ENCODE measurements at regions not wholly inside any gene's neighbourhood (a gene's known extent, or its start where the extent isn't known, plus 50 kb on each side); places are given as distances from the start of the nearest gene placed in this dataset.
A peak's percentile ranks its signal among the peaks of the same experiment; 100 is the strongest.

DNA sequence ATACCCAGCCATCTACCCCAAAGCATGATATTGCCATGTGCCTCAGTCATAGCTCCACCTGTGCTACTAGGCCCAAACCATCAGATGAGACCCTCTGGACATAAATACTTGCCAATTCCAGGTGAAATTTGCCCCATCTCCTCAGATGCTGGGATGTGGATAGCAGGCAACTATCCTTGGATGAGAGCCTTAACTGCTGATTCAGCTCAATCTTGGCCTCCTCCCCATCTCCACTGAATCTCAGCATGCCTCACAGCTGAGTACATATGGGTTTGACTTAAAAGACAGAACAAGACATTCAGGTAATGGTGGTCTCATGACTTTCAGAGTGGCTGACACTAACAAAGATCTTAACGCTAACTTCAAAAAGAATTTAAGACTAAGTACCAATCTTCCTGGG is 50.8 kb upstream of the KLHL13 start:
- no peak for DNase-seq

DNA sequence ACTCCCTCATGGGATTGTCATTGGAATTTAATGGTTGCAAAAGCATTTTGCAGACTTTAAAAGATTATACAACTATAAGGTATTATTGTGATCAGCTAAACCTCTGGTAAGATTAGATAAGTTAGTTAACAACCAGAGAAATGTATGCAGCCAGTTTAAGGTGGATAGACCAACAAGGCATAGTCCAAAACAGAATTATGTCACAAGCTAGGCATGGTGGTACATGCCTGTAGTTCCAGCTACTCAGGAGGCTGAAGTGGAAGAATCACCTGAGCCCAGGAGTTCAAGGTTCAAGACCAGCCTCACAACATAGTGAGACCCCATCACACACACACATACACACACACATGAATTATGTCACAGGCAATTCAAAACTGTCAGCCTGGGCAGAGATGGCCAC is 54.7 kb upstream of the KLHL13 start:
- DNase-seq, result no peak

DNA sequence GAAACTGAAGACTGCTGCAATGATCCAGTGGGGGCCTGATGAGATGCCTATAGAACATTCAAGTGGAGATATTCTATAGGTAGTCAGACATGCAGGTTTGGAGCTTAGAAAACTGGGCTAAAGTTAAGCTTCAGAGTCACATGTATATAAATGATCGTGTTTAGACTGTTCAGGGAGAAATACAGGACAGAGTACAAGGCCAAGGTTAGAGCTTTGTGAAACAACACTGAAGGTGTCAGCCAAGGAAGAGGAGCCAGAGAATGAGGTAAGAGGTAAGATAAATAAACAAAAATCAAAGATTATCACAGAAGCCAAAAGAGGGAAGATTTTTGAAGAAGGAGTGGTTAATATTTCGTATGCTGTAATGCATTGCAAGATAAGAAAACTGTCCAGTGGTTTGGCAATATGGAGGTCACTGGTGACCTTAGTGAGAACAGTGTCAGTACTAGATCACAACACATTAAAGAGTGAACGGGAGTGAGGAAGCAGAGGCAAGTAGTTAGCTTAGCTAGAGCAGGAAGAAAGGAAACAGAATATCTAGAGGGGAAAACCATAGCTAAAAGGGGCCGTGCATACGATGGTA is 58.0 kb upstream of the KLHL13 start:
- DNase-seq, result no peak

DNA sequence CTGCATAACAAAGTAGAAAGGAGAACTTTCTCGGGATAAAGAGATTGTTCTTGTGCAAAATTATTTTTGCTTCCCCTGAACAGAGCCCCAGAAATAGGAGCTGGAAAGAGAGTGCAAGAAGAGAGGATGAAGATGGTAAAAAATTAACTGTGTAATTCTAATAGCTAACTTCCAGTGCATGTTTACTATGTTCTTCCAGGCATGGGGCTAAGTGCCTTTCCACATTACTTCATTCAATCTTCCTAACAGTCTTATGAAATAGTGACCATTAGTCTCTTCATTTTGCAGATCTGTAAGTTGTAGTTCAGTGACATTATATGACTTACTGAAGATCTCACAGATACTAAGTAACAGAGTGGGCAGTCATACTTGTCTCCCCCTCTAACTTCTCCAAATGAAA is 61.1 kb upstream of the KLHL13 start:
- DNase-seq, result no peak

DNA sequence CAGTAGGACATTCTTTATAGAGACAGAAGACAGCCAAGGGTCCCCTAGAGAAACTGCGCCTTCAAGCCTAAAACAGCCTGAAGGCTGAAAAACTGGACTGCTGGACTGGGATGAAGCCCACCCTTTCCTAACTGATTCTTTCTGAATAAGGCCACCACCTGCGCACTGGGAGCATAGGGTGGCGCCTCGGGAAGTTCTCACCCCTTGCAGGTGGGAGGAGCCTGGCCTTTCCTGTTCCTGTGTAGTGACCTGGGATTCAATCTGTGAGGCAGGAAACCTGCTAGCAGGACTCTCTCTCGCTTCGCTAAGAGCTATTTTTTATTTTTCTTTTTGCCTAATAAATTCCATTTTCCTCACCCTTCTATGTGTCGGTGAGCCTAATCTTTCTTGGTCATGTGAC is 61.8 kb upstream of the KLHL13 start:
- no peak for DNase-seq

DNA sequence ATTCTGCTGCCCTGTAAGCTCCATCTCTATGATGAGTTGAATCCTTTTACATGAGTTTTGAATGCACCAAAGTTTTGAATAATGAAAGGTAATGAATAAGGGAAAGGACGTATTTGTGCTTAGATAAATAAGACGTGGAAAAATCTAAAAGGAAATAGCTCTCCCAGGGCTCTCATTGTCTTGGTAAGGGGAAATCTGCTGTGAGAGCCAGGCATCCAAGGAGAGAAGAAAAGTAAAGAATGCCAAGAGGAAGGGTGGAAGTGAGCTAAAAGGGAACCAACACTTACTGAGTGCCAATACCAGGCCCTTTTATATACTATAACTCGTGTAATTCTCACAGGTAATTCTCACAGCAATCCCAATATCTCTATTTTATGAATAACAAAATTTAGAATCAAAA is 62.6 kb upstream of the KLHL13 start:
- DNase-seq, result no peak

DNA sequence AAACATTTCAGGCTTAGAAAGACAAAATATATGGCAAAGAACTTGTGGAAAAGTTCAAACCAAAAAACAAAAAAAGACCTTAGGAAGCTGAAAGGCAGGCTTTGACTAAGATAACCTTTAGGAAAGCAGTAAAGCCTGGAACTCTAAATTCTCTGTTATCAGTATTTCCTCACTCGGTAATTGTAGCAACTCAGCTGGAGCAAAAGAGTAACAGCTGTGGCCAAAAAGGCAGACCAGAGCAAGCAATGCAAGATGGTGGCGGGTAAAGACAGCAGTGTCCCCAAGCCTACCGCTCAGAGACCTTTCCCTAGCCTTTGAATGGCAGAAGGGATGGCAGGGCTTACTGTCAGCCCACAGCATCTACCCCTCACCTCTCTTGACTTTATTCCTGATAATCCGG is 63.1 kb upstream of the KLHL13 start:
- DNase-seq, result no peak

DNA sequence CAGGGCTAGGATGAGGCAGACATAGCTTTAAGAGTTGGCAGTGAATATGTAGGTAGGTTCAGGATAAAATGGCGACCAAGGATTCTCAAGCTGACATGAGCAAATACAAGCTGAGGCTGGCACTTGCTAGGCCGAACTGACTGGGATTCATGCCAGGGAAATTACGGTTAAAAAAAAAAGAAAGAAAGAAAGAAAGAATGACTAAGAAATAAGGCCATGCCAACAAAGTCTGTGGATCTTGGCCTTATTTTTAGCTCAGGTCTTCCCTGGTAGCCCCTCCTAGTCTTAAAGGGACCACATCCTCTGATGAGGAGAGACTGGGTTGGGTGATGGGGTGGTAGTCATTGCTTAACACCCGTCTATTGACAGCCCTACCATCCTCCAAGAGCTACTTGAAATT is 64.4 kb upstream of the KLHL13 start:
- DNase-seq, result no peak

DNA sequence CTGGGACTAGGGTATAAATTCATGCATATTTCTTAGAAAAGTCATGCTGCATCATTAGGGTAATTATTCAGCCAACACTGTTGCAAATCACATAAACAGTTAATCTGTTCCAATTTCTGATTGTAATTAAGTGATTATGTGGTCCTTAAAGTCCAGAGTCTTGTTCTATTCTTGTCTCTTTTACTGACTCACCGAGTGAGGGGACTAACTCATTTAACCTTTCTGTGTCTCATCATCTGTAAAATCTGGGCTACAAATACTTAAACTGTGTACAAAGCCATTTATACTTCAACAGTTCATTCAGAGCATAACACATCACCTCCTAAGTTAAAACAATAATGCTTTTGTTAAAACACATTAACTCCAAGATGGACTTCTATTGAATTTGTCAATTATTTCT is 65.4 kb upstream of the KLHL13 start:
- DNase-seq, result no peak

DNA sequence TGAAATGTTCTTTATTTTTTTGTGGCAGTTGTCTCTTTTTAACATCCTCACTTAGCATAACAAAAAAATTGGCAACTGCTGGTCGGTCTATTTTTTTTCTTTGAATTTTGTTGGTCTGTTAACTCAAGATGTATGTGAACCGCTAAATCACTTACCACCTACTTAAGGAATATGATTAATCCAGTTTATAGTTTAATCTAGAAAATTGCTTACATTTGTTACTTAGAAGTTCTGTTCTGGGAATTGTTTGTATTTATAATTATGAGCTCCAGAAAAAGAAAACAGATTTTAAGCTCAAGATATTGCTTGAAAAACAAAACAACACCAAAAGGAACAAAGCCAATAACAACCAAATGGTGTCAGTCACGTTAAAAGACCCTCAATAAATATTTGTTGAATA is 66.1 kb upstream of the KLHL13 start:
- no peak for DNase-seq

DNA sequence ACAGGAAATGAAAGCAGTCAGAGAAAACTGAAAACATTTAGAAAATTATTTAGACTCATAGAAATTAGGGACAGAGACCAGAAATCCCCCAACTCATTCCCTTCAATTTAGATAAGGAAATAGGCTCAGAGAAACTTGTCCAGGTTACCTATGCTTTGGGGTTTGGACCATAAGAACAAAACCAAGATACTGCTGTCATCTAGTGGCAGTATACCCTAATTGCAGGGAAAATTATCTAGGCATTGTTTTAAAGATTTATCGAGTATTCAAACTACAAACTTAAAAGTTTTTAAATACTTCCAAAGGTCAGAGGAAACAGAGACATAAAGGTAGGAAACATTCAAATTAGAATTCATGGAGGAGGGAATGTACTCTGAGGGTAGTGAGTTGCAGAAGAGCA is 67.0 kb upstream of the KLHL13 start:
- peak; percentile 2 for DNase-seq

DNA sequence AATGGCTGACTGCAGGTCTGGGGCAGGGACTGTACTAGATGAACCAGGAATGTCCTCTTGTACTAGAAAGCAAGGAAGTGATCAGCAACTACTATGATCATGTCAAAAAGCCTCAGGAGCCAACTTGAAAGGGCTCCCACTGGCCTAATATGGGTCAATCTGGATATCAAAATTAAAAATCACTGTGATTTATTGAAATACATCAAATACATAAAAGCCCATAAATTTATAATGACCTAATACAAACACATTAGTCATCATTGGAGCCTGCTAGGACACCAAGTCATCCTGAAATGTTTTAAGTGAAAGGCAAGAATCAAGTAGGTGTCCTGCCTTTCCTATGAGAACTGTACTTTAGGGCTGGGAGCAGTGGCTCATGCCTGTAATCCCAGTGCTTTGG is 70.5 kb upstream of the KLHL13 start:
- DNase-seq, result no peak

DNA sequence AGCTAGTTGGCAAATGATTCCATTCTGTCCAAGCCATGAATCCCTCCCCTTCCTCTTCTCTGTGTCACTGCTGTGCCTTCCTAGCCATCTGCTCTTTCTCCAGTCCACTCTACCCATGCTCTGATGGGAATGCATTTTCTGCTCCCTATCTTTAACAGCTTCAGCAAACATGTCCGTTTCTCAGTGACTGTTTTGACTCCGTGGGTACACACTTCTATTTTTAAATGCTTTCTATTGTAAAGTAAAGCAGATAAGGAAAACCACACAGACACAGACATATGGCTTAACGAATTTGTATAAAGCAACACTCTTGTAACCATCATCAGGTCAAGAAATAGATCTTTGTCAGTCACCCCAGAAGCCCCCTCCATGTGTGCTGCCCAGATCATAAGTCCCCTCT is 72.4 kb upstream of the KLHL13 start:
- DNase-seq, result peak; percentile 55

DNA sequence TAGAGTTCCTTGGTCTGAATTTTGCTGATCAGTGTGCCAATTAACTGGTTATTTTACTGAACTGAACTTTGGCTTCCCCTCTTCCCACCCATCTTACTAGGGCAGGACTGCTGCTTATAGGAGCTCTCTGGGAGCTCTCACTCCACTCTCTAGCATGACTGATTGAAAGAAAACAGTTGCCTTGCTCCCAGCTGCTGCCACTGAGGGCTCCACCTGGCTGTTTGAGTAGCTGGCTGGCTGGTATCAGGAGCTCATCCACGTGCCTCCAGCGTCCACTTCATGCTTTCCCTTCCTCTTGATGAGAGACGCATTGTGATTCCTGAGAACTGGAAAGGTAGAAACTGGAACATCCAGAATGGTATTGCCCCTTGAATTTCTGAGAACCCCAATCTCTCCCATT is 73.0 kb upstream of the KLHL13 start:
- DNase-seq, result peak; percentile 61

DNA sequence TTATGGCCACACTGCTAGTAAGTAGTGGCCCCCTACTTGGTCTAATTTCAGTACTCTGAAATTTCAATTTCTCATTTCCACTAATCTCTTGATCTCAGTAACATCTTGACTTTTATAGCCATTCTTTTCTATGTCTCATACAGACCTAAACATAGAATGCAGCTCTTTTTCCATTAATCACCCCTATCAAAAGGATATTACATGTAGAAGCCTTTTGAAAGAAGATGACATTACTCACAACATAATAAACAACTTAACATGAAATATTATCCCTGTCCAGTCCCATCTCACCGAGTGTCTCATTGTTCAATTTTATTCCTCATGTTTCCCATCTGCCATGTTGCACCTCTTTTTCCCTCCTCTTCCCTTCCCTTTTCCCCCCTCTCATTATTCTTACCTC is 81.1 kb upstream of the KLHL13 start:
- DNase-seq, result no peak

DNA sequence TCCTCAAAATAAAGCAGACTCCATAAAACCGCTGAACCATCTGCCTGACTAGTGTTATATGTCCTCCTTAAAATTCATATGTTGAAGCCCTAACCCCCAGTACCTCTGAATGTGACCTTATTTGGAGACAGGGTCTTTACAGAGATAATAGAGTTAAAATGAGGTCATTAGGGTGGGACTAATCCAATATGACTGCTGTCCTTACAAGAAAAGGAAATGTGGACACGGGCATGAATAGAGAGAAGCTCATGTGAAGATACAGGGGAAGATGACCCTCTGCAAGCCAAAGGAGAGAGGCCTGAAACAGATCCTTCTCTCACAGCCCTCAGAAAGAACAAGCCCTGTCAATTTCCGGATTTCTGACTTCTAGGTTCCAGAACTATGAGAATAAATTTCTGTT is 82.0 kb upstream of the KLHL13 start:
- peak; percentile 85 for DNase-seq

DNA sequence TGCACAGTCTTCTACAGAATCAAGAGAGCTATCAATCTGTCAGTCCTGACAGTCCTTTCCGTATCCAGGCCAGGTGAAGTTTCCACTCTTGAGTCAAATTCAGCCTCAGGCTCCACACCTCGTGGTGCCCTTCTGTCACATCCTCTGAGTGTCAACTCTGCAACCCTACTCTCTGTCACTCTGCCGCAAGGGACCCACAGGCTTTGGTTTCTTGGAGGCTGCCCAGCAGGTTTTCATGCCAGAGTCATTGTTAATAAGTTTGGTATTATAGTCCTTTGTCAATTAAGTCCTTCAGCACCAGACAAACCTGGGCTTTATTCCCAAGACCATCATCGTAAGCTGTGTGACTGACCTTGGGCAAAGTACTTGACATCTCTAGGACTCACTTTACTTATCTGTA is 83.4 kb upstream of the KLHL13 start:
- peak; percentile 82 for DNase-seq

DNA sequence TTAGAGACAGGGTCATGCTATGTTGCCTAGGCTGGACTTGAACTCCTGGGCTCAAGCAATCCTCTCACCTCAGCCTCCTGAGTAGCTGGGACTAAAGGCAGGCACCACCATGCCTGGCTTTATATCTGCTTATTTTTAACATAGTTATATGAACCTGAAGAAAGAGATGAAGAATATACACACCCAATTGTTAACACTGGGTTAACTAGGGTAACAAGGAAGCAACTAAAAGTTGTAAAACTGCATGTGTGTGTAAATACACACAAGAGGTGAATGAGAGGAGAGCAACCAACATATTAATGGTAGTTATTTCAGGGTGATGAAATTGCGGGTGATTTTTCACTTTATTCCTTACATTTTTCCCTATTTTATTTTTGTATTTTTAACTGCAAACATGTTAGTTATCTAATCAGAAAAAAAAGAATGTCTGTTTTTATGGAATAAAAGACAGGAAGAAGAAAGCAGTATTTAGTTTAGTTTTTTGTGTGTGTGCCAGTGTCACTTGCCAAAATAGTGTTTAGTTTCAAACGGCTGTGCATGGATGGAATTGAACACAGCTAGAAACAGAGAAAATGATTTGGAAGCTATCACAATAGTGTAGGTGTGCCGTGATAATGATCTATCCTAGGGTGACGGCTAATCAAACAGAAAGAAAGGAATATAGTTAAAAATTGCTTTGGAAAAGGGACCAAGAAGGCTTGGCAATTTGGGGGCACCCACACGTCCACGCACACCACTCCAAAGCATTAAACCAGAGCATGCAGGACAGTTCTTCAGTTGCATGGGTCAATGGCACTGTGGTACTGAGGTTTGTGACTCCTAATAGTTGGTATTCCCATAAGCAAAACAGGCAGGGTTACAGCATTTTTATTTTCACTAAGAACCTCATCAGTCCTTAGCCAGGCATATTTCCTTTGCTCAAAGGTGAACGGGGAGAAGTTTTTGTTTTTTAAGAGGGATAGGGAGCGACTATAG is 89.1 kb upstream of the KLHL13 start:
- DNase-seq, result no peak

DNA sequence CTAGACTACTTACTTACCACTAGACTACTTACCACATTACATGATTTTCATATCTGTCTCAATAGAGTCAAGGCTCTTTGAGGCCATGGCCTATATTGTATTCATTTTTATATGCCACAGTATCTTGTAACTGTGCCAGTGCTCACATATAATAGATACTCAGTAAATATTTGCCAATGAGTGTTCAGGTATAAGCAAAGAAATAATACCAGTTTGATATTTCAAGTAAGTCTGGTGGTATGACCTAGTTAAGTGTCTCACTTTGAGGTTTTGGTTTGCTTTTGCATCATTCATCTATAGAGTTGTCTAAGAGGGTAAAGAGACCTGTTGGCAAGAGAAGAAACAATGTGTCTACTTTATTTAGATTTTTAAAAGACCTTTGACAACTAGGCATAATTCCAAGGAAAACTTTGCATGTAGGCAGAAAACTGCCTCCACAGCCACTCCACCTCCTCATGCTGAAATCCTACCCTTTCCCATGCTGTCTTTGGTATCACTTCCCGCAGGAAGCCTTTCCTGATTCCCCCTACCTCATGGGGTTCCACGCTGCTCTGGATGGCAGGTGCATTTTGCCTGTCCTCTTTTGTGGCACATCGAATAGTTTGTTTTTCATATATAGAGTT is 91.3 kb upstream of the KLHL13 start:
- no peak for DNase-seq

DNA sequence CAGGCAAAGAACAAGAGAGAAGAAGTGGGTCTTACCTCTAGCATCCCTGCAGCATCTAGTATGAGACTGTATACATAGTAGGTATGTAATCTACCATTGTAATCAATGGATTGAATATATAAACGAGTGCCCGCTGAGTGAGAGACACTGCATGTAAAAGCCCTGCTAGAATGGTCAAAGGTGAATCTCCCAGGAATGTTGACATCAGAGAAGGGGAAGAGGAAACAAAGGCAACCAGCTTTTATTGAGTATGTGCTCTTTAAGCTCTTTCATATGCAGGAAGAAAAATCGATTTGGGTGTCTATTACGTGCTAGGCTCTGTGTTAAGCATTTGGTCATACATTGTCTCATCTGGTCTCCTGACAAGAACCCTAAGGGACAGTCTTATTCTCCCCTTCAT is 91.9 kb upstream of the KLHL13 start:
- no peak for DNase-seq

DNA sequence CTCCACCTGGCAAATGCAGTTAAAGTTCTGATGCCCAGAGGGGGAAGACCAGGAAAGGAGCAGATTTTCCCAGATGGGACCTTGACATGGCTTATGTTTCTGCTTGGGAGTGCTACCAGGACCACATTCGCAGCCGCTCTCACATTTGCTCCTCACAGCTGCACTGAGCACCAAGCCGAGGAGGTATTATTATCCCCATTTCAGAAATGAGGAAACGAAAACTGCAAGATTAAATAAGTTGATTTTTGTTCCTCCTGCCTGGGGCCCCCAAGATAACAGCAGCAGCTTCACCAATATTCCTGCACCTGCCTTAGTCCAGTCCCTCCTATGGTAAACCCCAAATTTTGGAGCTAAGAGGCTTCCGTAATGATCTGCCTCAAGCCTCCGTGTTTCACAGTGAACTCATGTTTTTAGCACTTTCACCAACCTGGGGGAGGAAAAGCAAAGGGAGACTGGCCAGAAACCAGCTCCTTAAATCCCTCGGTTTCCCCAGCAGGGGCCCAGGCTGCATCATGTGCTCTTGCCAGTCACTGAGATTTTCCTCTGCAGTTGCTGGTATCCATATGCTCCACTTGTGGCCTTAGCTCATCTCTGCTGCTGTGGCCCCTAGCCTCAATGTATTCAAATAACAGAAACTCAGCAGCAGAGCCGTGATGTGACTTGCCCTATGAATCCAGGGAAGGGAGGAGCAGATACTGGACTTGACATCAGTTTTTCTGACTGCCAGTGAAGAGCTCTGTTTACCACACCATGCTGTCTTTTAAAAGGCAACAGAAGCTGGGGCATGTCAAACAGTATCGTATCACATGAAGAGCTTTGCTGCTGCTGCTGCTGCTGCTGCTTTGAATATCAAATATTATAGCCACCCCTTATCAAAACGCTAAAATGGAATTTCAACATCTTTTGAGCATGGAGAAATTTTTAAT is 95.5 kb upstream of the KLHL13 start:
- peak; percentile 6 for DNase-seq

DNA sequence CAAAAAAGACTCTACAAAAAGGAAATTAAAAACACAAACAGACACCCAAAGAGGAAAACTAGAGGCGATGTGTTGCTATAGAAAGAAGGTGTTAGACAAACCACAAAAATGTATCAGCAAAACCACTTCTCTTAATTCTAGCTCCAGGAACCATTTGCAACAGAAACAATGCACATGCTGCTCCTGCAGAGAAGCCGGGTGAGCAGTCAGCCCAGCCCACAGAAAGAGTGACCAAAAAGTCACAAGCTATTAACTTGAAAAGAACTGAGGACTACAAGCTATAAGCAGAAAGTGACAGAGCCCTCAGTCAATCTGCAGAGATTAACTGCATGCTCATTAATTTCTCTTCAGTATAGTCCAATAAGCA is 96.2 kb upstream of the KLHL13 start:
- DNase-seq, result peak; percentile 32

DNA sequence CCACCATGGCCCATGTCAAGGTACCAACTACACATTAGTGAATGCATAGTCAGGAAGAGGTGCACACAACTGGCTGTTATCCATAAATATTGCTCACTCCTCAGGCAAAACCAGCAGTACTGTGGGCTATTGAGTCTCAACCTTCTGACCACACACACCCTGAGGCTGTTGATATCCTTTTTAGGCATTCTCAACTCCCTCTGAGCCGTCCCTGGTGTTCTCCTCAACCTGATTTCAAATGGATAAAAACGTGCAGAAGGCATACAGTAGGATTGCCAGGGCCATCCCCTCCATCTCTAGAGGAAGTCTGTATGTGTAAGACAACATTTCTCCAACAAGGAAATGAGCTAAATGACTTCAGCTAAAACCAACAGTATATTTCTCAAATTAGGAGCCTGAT is 98.7 kb upstream of the KLHL13 start:
- DNase-seq, result no peak
